ENCODE measurements at regions not wholly inside any gene's neighbourhood (a gene's known extent, or its start where the extent isn't known, plus 50 kb on each side); places are given as distances from the start of the nearest gene placed in this dataset.
A peak's percentile ranks its signal among the peaks of the same experiment; 100 is the strongest.

DNA sequence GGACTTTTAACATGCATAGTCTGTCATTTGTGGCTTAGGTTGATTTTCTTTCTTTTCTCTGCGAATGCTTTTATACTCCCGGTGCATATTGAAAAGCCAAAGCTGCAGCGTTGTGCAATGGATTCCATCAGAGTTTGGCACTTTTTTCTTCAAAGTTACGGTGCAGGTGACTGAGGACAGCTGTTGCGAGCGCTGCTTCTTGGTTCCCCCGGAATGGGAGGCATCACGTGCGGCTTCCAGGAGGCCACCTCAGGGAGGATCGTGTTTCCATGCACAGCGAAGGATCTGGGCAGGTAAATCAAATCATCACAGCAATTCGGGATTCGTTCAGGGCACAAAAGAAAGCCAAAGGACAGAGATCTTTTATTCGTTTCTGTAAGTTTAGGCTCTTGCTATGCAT lies 109.6 kb upstream of the ALKAL2 start:
- TF ChIP-seq, protein P1, sequence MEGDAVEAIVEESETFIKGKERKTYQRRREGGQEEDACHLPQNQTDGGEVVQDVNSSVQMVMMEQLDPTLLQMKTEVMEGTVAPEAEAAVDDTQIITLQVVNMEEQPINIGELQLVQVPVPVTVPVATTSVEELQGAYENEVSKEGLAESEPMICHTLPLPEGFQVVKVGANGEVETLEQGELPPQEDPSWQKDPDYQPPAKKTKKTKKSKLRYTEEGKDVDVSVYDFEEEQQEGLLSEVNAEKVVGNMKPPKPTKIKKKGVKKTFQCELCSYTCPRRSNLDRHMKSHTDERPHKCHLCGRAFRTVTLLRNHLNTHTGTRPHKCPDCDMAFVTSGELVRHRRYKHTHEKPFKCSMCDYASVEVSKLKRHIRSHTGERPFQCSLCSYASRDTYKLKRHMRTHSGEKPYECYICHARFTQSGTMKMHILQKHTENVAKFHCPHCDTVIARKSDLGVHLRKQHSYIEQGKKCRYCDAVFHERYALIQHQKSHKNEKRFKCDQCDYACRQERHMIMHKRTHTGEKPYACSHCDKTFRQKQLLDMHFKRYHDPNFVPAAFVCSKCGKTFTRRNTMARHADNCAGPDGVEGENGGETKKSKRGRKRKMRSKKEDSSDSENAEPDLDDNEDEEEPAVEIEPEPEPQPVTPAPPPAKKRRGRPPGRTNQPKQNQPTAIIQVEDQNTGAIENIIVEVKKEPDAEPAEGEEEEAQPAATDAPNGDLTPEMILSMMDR (IDR thresholded peaks at IDR 0.05; ENCODE audit: insufficient read depth, low read length, severe bottlenecking): no peak
- no peak overlapping the region for H3K4me3 ChIP-seq (ENCODE audit: low read depth, low read length)
- no peaks in the 10 kb centered on the region for H3K27me3 ChIP-seq (ENCODE audit: control insufficient read depth, insufficient read depth, low read length)
- no peak for DNase-seq (ENCODE audit: low read depth)
- no peak for FAIRE-seq
- H3K36me3 ChIP-seq (ENCODE audit: control insufficient read depth, insufficient read depth, low read length): no peaks in the 10 kb centered on the region

DNA sequence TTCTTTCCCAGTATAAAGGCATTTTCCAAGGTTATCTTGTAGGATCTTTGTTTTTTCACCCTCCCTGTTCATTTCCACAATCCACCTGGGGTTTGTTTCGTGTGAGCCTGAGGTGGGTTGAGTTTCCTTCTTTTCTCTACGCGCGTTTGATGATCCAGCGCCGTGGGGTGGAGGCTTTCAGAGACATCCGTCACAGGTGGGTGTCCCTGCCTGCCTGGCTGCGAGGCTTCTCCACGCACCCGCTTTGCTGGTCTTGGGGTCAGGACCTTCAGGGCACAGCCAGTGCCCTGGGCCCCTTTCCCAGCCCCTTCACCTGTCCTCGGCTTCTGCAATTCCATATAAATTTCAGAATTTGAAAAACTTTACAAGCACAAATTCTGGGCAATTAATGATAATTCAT lies 109.0 kb upstream of the ALKAL2 start:
- FAIRE-seq: no peak
- no peak for DNase-seq (ENCODE audit: low read depth)
- no peak overlapping the region for H3K4me3 ChIP-seq (ENCODE audit: low read depth, low read length)
- TF ChIP-seq, protein P1 (IDR thresholded peaks at IDR 0.05; ENCODE audit: insufficient read depth, low read length, severe bottlenecking): no peak
- H3K36me3 ChIP-seq (ENCODE audit: control insufficient read depth, insufficient read depth, low read length): no peaks in the 10 kb centered on the region
- H3K27me3 ChIP-seq (ENCODE audit: control insufficient read depth, insufficient read depth, low read length): no peaks in the 10 kb centered on the region

DNA sequence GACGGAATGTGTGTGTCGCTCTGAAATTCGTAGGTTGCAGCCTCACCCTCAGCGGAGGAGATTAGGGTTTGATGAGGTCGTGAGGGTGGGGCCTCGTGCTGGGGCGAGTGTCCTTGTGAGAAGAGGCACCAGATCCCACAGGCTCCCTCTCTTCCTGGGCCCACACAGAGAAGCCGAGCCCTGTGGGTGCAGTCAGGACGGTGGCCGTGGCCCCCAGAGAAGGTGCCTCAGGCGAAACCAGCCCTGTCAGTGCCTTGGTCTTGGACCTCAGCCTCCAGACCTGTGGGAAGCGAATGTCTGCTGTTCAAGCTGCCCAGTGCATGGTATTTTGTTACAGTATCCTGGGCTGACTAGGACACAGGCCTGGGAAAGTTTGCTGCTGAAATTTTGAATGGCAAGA lies 108.0 kb upstream of the ALKAL2 start:
- H3K36me3 ChIP-seq (ENCODE audit: control insufficient read depth, insufficient read depth, low read length): no peaks in the 10 kb centered on the region
- DNase-seq (ENCODE audit: low read depth) (no peak), FAIRE-seq (no peak)

DNA sequence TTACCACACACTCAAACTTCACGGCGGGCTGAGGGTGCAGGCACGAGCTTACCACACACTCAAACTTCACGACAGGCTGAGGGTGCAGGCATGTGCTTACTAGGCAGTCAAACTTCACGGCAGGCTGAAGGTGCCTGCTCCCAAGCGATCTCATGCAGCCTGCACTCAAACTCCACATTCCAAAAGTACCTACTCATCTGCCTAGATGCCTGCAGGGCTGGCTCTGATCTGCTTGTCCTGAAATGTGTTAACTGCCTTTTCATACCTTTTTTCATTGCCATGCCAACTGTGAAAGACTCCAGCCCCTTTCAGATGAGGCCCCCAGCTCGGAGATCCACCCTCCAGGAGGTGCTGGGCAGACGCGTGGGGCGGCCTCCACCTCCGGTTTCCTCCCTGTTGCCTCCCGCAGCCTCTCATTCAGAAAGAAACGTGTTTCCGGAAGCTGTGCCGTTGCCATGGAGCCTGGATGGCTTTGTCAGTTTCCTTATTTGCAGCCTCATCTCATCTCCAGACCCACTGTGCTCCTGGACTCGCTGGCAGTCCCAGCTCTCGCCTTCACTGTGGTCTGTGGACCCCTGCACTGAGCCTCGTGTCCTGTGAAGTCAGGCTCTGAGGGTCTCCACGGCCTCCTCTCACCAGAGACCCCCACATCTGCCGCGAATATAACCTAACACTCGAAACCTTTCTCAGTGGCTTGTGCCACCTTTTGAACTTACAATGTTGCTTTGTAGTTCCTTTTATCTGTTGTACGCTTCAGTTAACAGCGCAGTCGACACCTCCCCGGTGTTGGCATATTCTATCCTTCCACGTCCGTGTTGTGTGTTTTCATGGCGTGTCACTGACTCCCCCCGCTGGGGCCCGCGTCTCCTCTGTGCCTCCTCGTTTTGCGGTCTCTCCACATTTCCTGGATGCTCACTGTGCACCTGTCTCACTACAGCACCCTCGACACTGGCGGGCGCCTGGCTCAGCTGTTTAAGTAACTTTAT lies 106.1 kb upstream of the ALKAL2 start:
- Histone ChIP-seq H3K36me3 (ENCODE audit: control insufficient read depth, insufficient read depth, low read length) (no peaks in the 10 kb centered on the region), H3K4me3 (ENCODE audit: low read depth, low read length) (no peak overlapping the region), H3K27me3 (ENCODE audit: control insufficient read depth, insufficient read depth, low read length) (no peaks in the 10 kb centered on the region)
- no peak for FAIRE-seq
- peak; percentile 41 for DNase-seq (ENCODE audit: low read depth)
- TF ChIP-seq, protein P1 (IDR thresholded peaks at IDR 0.05; ENCODE audit: insufficient read depth, low read length, severe bottlenecking): no peak

More for the DNA sequence above, 108.0 kb upstream of the ALKAL2 start:
- H3K27me3 ChIP-seq (ENCODE audit: control insufficient read depth, insufficient read depth, low read length): no peaks in the 10 kb centered on the region
- TF ChIP-seq, protein P1 (IDR thresholded peaks at IDR 0.05; ENCODE audit: insufficient read depth, low read length, severe bottlenecking): no peak
- H3K4me3 ChIP-seq (ENCODE audit: low read depth, low read length): no peak overlapping the region

DNA sequence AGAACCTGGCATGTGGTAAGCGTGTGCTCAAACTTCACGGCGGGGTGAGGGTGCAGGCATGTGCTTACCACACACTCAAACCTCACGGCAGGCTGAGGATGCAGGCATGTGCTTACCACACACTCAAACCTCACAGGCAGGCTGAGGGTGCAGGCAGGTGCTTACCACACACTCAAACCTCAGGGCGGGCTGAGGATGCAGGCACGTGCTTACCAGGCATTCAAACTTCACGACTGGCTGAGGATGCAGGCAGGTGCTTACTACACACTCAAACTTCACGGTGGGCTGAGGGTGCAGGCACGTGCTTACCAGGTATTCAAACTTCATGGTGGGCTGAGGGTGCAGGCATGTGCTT lies 105.0 kb upstream of the ALKAL2 start:
- TF ChIP-seq, protein P1 (IDR thresholded peaks at IDR 0.05; ENCODE audit: insufficient read depth, low read length, severe bottlenecking): no peak
- Histone ChIP-seq H3K27me3 (ENCODE audit: control insufficient read depth, insufficient read depth, low read length) (no peaks in the 10 kb centered on the region), H3K4me3 (ENCODE audit: low read depth, low read length) (no peak overlapping the region), H3K36me3 (ENCODE audit: control insufficient read depth, insufficient read depth, low read length) (no peaks in the 10 kb centered on the region)
- DNase-seq (ENCODE audit: low read depth) (no peak), FAIRE-seq (peak; percentile 13)
